ENCODE measurements at regions not wholly inside any gene's neighbourhood (a gene's known extent, or its start where the extent isn't known, plus 50 kb on each side); places are given as distances from the start of the nearest gene placed in this dataset.

GRCh38 chr6:126640921-126641320 is 301.0 kb downstream of the CENPW start:
- no peak for TF ChIP-seq POLR2A (IDR thresholded peaks at IDR 0.05; ENCODE audit: low read depth, low read length)
- TF ChIP-seq TAF1 (IDR thresholded peaks at IDR 0.05; ENCODE audit: borderline replicate concordance, low read depth, low read length): no peak
